HepG2 (cell line): ENCODE measurements at regions not wholly inside any gene's neighbourhood (a gene's known extent, or its start where the extent isn't known, plus 50 kb on each side); places are given as distances from the start of the nearest gene placed in this dataset.

ENCODE experiments used
- ATAC-seq: fragments of 200-7000 bp; cut with Tn5 transposase; 3 replicates; pipeline ENCODE4 v1.9.1; 2020; ENCODE audit warnings: mild to moderate bottlenecking, moderate library complexity
- BruUV-seq: library from RNA; stranded (reverse); fragments of 400-500 nt; replicated peaks from 2 replicates; lab custom pipeline; 2021; lab: Mats Ljungman, UMichigan
- CTCF ChIA-PET: fragments of 300-600 bp; formaldehyde crosslinking; extraction: SDS; loops from one replicate; lab custom pipeline; 2021; ENCODE audit warnings: low total read pairs, inconsistent platforms, low intra/inter-chr PET ratio; lab: Yijun Ruan, JAX
- POLR2A ChIA-PET: fragments of 350-600 bp; sonication (Branson Sonifier 250); formaldehyde crosslinking; loops from one replicate; lab custom pipeline; 2020; ENCODE audit warnings: antibody characterized with exemption, inconsistent platforms; lab: Yijun Ruan, JAX
- DNase-seq: peaks from one replicate; pipeline ENCODE4 v3.0.0-alpha.2; 2015; ENCODE audit warnings: low spot score
- FAIRE-seq: peaks from 3 replicates; lab custom pipeline; 2011; peaks lifted over from hg19 to GRCh38; lab: Jason Lieb, UNC
- H2AFZ ChIP-seq: one replicate; pipeline ENCODE4 v1.6.1; 2011; ENCODE audit warnings: low read length, inconsistent platforms
- H3K27ac ChIP-seq: fragments of 300-600 bp; 3 replicates; pipeline ENCODE4 v1.8.0; 2011; ENCODE audit warnings: mixed run types, mild to moderate bottlenecking, mixed read lengths, low read length, inconsistent platforms; ENCODE audit not compliant: insufficient read depth; ENCODE audit errors: extremely low read length
- H3K27me3 ChIP-seq, 2 experiments: fragments of 200-600 bp in 1 of 2; 2 replicates in 1 of 2; 3 replicates in 1 of 2; pipeline versions ENCODE4 v1.6.0 to v1.8.0; 2011; ENCODE audit warnings: low read length in 2 of 2, mild to moderate bottlenecking in 2 of 2, moderate library complexity in 2 of 2, inconsistent platforms in 1 of 2; ENCODE audit not compliant: insufficient read depth in 2 of 2, control insufficient read depth in 1 of 2
- H3K36me3 ChIP-seq, 2 experiments: fragments of 200-600 bp in 1 of 2; replicated peaks in 1 of 2; 2 replicates in 1 of 2; 3 replicates in 1 of 2; pipeline versions ENCODE4 v1.5.1 to v1.8.0; 2011; ENCODE audit warnings: low read length in 2 of 2, inconsistent platforms in 1 of 2; ENCODE audit not compliant: insufficient read depth in 2 of 2, control insufficient read depth in 1 of 2
- H3K4me1 ChIP-seq: 2 replicates; pipeline ENCODE4 v1.5.1; 2012; ENCODE audit warnings: low read length, inconsistent platforms; ENCODE audit not compliant: insufficient read depth
- H3K4me2 ChIP-seq: 2 replicates; pipeline ENCODE4 v1.6.0; 2011; ENCODE audit warnings: low read depth, low read length, inconsistent platforms
- H3K4me3 ChIP-seq, 3 experiments: fragments of 200-600 bp in 1 of 3; sonication (generic), shearing (Covaris generic) in 1 of 3; replicated peaks in 1 of 3; 2 replicates each; pipeline ENCODE4 v1.5.1; 2011 to 2016; ENCODE audit warnings: low read length in 3 of 3, inconsistent platforms in 2 of 3, low read depth in 2 of 3, mild to moderate bottlenecking in 2 of 3, control low read depth in 1 of 3, mixed read lengths in 1 of 3; ENCODE audit not compliant: insufficient read depth in 1 of 3
- H3K79me2 ChIP-seq: one replicate; pipeline ENCODE4 v1.6.1; 2011; ENCODE audit warnings: low read length, inconsistent platforms; ENCODE audit not compliant: insufficient read depth
- H3K9ac ChIP-seq: 2 replicates; pipeline ENCODE4 v1.6.0; 2011; ENCODE audit warnings: mild to moderate bottlenecking, low read depth, low read length, inconsistent platforms; ENCODE audit not compliant: insufficient read depth
- H3K9me3 ChIP-seq: 2 replicates; pipeline ENCODE4 v1.5.1; 2012; ENCODE audit warnings: mild to moderate bottlenecking, low read length
- H4K20me1 ChIP-seq: 2 replicates; pipeline ENCODE4 v1.6.0; 2011; ENCODE audit warnings: inconsistent platforms, mild to moderate bottlenecking, low read length, moderate library complexity; ENCODE audit not compliant: insufficient read depth
- ARID5B ChIP-seq: IDR thresholded peaks from 2 replicates; pipeline ENCODE4 v1.4.0; 2020; ENCODE audit warnings: mild to moderate bottlenecking, missing genetic modification reagents
- CBX1 ChIP-seq: IDR thresholded peaks from one replicate; pipeline ENCODE4 v1.6.1; 2016; ENCODE audit warnings: antibody characterized with exemption, low read depth
- CREB3 ChIP-seq: sonication (generic); formaldehyde crosslinking; IDR thresholded peaks from 2 replicates; pipeline ENCODE4 v1.5.0; 2020; ENCODE audit warnings: missing genetic modification reagents
- GATA4 ChIP-seq: sonication (generic); IDR thresholded peaks from 2 replicates; pipeline ENCODE4 v1.6.1; 2016; ENCODE audit warnings: antibody characterized with exemption, low read depth, borderline replicate concordance
- KAT7 ChIP-seq: IDR thresholded peaks from 2 replicates; pipeline ENCODE4 v1.6.1; 2018; ENCODE audit warnings: borderline replicate concordance, missing compliant biosample characterization
- MYPOP ChIP-seq: sonication (generic); formaldehyde crosslinking; IDR thresholded peaks from 2 replicates; pipeline ENCODE4 v1.8.1; 2023; ENCODE audit warnings: mild to moderate bottlenecking, moderate library complexity, missing genetic modification reagents
- NFKBIZ ChIP-seq: IDR thresholded peaks from 2 replicates; pipeline ENCODE4 v1.6.1; 2018; ENCODE audit warnings: missing genetic modification reagents, missing compliant biosample characterization
- POGK ChIP-seq: sonication (generic); formaldehyde crosslinking; conservative IDR thresholded peaks from 2 replicates; pipeline ENCODE4 v1.8.0; 2022; ENCODE audit warnings: mild to moderate bottlenecking, moderate library complexity, missing genetic modification reagents
- POLR2AphosphoS2 ChIP-seq: IDR thresholded peaks from 2 replicates; pipeline ENCODE4 v1.6.1; 2011; ENCODE audit warnings: low read depth, low read length, improper control_type of control experiment
- RNF2 ChIP-seq: fragments of 450-650 bp; conservative IDR thresholded peaks from 2 replicates; pipeline ENCODE4 v1.6.1; 2016; ENCODE audit warnings: low read depth
- SNAI1 ChIP-seq: sonication (generic); formaldehyde crosslinking; IDR thresholded peaks from 2 replicates; pipeline ENCODE4 v1.5.0; 2020; ENCODE audit warnings: mild to moderate bottlenecking, missing genetic modification reagents, borderline replicate concordance
- TGIF2 ChIP-seq: IDR thresholded peaks from 2 replicates; pipeline ENCODE4 v1.6.1; 2016; ENCODE audit warnings: control low read depth, missing compliant biosample characterization
- ZNF460 ChIP-seq: sonication (generic); formaldehyde crosslinking; IDR thresholded peaks from 2 replicates; pipeline ENCODE4 v1.5.1; 2020; ENCODE audit warnings: missing genetic modification reagents, mild to moderate bottlenecking, borderline replicate concordance
- ZNF572 ChIP-seq: sonication (generic); formaldehyde crosslinking; IDR thresholded peaks from 2 replicates; pipeline ENCODE4 v1.5.1; 2020; ENCODE audit warnings: mild to moderate bottlenecking, missing genetic modification reagents
- ZNF839 ChIP-seq: sonication (generic); formaldehyde crosslinking; IDR thresholded peaks from 2 replicates; pipeline ENCODE4 v1.4.0; 2020; ENCODE audit warnings: missing genetic modification reagents, mild to moderate bottlenecking, borderline replicate concordance
- WGBS: methylation state at CpG from one replicate; pipeline ENCODE4 v1.1.6; 2017; ENCODE audit warnings: low lambda C conversion rate; 5-methylcytosine and 5-hydroxymethylcytosine counted together
- in situ Hi-C: cut with HindIII; loops from 2 replicates; pipeline ENCODE4 v1.10.0; 2017; ENCODE audit warnings: low pct_unique_long_range_greater_than_20kb; ENCODE audit not compliant: extremely low pct_ligation_motif_present
- intact Hi-C: fragments of 100-400 bp; cut with micrococcal nuclease; formaldehyde crosslinking; loops from one replicate; pipeline ENCODE4 v1.10.0; 2022; ENCODE audit not compliant: unreplicated experiment

- ChIA-PET POLR2A (no interaction called here), CTCF (no interaction called here)
- 36% methylated on average over 4 of the region's 4 CpGs for WGBS
- in situ Hi-C loops: no loop called here
- H3K4me1 ChIP-seq: peaks cover 16% of the 10 kb centered on the region
- H3K9me3 ChIP-seq: peaks cover 12% of the 10 kb centered on the region
- no peaks in the 10 kb centered on the region for H3K36me3 ChIP-seq
- no peak overlapping the region for H3K9ac ChIP-seq
- no peak overlapping the region for H3K27ac ChIP-seq
- intact Hi-C loops: no loop called here
- no peaks in the 10 kb centered on the region for H3K27me3 ChIP-seq
- H3K4me3 ChIP-seq: no peak overlapping the region
- DNase-seq (no peak), ATAC-seq (no peak), FAIRE-seq (no peak)
- no peaks in the 10 kb centered on the region for H4K20me1 ChIP-seq
- TF ChIP-seq ARID5B (CRISPR knock-in tag) (no peak), ZNF572 (no peak), POLR2AphosphoS2 (no peak), NFKBIZ (no peak), MYPOP (CRISPR knock-in tag) (no peak), RNF2 (no peak), POGK (CRISPR knock-in tag) (no peak), TGIF2 (CRISPR knock-in tag) (no peak), ZNF460 (no peak), CREB3 (CRISPR knock-in tag) (no peak), CBX1 (no peak), ZNF839 (CRISPR knock-in tag) (no peak), KAT7 (CRISPR knock-in tag) (no peak), SNAI1 (no peak), GATA4 (no peak)
- H3K79me2 ChIP-seq: no peaks in the 10 kb centered on the region
- H3K4me2 ChIP-seq: no peak overlapping the region
- BruUV-seq: no TSS peak
- no peak overlapping the region for H2AFZ ChIP-seq
Measured at GRCh38 chr7:3246651-3247050, 54.4 kb upstream of the SDK1 start.
